GM19468 (cell line): ENCODE measurements at regions not wholly inside any gene's neighbourhood (a gene's known extent, or its start where the extent isn't known, plus 50 kb on each side); places are given as distances from the start of the nearest gene placed in this dataset.
A peak's percentile ranks its signal among the peaks of the same experiment; 100 is the strongest.
"Not testable (repeated sequence)": the region's sequence is repeated elsewhere in the genome, so short reads cannot be mapped to it uniquely, and the experiment has no call there.

ENCODE experiments used
- ATAC-seq: cut with Tn5 transposase; IDR thresholded peaks from one replicate; pipeline ENCODE4 v1.9.1; 2021; ENCODE audit warnings: mild to moderate bottlenecking, moderate library complexity, moderate number of reproducible peaks; ENCODE audit not compliant: unreplicated experiment; ENCODE audit errors: extremely low read depth

DNA sequence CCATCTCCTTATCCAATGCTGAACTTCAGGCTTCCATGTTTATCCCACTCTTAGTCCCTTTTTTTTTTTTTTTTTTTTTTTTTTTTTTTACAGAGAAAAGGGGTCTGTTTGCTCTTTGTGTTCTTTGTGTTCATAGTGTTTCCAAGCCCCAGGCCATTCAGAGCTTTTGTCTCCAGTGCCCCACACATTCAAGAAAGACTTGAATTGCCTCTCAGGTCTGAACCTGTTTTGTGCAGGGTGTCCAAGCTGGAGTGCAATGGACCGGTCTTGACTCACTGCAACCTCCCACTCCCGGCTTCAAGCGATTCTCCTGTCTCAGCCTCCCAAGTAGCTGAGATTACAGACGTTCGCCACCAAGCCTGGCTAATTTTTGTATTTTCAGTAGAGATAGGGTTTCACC, 191.2 kb downstream of the PALM2AKAP2 start:
- no peak for ATAC-seq

DNA sequence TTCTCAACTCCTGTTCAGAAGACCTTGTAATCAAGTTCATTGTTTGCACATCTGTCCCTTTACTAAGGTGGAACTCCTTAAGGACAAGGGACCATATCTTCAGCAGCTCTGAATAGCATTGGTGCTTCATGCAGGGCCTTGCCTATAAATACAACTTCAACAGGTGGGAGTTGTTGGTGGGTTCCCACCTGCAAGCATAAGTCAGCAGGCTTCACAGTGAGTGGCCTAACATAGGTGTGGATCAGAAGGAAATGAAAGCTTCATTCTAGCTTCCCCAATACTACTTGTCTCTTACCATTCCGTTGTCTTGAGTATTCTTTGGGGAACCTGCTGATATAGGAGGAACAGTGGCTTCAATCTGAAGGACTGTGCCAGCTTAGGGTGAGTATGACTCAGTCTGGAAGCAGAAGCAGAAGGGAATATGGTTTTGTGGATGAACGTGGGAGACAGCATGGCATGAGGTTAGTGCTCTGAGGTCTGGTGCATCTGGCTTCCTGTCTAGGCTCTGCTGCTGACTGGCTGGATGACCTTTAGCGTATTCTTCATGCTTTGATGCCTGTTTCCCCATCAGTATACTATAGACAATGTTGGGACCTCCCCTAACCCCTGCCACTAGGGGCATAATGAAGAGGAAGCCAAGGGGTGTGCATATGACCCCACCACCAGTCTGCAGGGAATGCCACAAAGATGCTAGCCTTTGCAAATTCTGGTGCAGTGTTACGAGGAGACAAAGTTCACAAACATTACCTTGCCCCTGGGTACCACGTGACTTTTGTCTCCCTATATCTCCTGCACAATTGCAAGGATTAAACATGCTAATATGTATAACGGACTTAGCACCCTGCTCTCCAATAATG, 192.3 kb downstream of the PALM2AKAP2 start:
- ATAC-seq = peak; percentile 34

DNA sequence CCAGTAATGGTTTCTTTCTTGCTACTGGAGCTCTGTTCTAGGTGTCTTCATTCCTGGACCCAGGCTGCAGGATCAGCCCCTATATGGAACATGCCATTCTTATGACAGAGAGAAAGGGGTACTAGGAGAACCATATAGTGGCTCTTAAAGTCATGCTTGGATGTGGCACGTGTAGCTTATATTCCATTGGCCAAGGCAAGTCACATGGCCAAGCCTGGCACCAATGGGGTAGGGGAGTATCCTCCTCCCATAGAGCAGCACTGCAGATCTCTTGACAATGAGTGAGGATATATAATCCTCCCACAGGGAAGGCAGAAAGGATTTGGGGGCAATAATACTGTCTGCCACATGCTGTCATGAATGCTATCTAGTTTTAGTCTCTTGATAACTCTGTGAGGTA, 193.3 kb downstream of the PALM2AKAP2 start:
- ATAC-seq = no peak

DNA sequence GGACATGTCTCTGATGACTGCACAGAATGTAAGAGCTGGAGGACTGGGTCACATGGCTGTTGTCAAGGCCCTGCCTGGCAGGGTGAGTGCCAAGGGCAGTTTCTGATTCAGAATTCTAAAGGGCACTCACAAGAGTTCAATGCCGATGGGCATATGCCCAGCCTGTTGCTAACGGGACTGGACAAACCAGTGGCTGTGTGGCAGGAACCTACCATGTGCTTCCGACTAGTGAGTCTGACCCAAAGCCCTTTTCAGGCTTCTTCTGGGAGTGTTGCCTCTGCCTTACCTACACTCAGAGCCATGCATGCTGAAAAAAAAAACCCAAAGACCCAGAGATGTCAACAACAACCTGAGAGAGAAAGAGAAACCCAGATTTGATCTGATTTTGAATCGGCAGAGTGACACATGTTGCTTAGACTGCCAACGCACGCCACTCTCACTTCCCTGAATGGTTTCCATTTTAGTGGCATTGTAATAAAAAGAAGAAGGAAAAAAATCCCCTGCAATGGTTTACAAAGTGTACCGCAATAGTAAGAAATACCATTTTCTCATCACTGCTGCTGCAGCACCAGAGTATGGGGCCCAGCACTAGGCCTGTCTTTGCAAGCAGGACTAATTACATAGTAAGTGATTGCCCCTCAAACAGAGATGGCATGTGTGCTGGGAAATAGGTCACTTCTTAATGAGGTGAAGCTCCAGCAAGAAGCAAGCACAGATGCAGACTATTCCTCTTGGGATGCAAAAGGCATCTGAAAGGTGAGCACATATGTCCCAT, 194.3 kb downstream of the PALM2AKAP2 start:
- ATAC-seq = peak; percentile 88

DNA sequence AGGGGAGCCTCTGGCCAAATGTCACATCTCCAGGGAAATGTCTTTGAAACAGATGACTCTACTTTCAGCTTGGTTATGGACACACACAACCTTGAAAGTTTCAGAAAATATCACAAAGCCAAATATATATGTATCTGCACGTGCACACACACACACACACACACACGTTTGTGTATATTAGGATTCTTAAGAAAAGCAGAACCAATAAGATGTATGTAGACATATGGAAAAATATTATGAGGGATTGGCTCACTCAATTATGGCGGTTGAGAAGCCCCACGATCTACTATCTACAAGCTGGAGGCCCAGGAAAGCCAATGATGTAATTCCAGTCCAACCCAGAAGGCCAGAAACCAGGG, 194.9 kb downstream of the PALM2AKAP2 start:
- no peak for ATAC-seq

DNA sequence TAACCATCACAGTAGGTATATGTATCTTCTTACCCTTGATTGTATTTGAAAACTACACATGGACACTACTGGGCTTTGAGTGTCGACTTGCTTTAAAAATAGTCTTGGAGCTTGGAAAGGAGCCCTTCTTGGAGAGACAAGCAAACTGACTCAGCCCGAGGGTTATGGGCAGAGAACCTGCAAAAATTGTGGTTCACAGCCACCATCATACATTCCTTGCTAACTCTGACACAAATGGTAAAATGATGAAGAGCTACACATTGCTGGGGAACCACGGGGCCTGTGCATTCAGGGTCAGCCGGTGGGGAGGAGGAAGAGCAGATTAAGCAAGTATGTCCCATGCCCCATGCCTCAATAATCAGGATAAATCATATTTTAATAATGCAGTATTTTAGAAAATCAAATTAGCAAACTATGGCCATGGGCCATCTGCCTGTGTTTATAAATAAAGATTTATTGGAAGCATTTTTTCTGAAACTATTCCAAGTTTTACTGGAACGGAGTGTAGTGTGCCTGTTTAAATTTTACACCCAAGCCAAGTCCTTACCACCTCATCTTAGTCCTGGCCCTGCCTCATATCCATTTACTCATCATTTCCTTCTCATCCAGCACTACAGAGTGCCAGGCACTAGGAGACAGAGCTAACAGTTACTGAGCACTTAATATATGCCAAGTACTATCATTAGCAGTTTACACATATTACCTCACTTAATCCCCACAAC, 195.7 kb downstream of the PALM2AKAP2 start:
- ATAC-seq = no peak

DNA sequence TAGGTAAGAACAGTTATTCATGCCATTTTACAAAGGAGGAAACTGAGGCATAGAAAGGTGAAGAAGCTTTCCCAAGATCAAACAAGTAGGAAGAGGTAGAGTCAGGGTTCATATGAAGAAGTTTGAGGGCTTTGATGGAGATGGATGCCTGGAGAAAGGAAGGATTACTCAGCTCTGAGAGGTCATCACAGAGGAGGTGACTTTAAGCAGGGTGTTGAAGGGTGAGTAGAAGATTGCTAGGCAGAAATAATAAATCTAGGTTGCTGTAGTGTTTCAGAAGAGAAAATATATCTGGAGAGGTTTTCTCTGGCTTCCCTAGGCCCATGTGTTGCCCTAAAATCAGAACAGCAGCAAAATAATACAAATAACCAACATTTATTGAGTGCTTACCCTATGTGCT, 196.3 kb downstream of the PALM2AKAP2 start:
- no peak for ATAC-seq

DNA sequence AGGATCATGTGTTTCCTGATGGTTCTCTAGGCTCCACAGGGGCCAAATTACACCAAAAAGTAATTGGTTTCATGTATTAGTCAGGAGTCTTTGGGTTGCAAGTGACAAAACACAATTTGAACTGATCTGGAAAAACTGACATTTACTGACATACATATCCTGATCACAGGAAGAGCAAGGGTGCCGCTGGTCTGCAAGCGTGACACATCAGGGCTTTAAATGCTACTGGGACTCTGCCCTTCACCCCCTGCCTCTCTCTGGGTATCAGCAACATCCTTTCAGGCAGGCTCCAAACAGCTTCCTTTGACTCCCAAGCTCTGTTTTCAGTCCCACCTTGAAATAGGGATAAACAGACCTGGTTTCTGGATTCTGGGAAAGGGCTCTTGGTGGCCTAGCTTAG, 197.5 kb downstream of the PALM2AKAP2 start:
- ATAC-seq = no peak

DNA sequence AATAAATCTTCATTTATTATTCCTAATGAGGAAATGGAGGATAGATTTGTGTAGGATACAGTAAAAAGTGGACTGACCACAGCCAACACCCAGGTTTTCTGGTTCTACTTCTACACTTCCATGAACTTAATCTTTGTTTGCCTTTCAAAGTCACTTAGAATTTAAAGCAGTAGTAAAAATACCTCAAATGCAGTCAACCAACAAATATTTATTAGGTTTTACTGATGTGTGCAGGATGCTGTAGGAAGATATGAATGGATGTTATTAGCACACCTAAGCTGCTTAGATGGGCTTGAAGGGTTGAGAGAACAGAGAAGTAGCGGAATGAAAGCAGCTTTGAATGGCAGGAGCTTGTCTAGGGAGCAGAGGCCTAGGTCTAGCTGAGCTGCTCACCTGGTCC, 201.1 kb downstream of the PALM2AKAP2 start:
- no peak for ATAC-seq

DNA sequence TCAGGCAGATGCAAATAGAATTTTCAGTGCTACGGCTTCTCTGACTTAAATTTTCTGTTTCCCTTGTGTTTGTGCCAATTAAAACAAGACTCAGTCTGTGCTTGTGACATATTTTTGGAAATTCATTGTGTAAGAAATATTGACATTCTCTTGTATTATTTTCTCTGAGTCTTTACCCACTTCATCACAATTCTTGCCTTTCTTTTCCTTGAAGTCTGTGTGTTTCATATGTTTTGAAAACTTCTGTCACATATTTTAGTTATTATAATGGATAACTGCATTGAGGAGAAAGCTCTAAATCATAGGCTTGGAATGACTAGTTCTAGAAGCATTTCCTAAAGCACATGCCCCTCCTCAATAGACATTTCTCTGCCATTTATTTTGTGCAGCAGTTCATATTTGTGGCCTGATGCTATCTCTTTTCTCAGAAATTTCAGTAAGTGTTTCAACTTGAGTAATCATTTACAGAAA, 206.6 kb downstream of the PALM2AKAP2 start:
- ATAC-seq = no peak

DNA sequence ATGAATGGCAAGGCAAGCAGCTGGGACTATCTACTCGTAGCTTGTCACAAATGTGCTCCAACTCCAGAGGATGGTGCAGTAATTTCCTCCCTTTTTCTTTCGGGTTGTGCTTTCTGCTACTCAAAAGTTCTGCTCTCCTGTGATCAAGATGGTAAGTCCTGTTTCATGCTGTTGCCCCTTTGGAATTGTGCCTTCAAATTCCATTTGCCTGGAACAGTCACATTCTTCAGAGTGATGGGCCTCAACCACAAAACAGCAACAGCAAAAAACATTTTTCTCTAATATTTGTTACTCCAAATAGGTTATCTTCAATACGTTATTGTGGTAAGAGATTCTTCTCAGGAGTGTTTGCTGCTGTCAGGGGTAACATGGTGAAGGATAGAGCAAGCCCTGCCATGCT, 209.3 kb downstream of the PALM2AKAP2 start:
- ATAC-seq = no peak

DNA sequence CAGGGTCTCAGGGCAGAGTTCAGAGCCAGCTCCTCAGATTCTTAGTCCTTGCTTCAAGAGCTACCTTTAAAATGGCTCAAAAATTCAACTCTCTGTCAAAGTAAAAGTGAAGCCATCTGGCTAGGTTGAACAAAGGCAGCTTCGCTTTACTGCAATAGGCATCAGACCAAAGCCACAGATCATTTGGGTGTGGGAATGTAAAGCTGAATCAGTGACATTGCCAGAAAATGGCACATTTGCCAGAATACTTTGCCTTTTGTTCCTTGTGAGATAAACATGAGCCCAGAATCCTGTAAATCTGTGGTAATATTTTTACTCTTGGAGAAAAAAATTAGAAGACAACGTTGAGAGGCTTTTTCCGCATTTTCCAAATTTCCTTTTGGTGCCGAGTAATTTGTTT, 210.5 kb downstream of the PALM2AKAP2 start:
- ATAC-seq = no peak

DNA sequence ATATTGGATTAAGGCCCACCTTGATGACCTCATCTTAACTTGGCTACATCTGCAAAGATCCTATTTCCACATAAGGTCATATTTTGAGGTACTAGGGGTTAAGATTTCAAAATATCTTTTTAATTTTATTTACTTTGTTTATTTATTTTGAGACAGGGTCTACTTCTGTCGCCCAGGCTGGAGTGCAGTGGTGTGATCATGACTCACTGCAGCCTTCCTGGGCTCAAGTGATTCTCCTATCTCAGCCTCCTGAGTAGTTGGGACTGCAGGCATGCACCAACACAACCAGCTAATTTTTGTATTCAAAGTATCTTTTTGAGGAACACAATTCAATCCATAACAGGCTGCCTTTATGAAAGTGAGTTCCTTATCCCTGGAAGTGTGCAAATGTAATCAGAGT, 212.3 kb downstream of the PALM2AKAP2 start:
- no peak for ATAC-seq

DNA sequence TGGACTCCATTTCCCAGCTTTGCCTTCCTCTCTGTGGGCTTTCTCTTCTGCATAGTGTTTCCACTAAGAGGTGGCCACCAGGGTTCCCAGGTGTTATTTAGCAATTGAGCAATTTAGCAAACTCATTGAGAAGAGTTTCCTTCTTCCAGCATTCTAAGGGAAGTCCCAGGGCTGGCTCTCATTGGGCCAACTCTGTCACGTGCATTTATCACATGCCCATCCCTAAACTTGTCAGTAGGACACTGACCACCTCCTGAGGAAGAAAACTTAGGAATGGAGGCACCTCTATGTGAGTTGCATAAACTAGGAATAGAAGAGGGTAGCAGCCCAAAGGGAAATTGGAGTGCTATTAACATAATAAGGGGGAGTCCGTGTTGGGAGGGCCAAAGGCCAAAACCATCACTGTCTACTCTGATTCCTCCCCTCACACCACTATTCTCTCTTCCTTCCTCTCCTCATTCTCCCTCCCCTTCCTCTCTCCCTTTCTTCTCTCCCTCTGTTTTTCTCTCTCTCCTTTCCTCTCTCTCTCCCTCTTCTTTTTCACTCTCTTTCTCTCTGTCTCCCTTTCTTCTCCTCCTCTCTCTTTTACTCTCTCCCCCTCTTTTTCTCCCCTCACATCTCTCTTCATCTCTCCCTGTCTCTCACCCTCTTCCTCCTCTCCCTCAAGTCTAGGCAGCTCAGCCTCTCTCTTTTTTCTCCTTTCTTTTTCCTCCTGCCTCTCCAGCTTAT, 213.4 kb downstream of the PALM2AKAP2 start:
- no peak for ATAC-seq

DNA sequence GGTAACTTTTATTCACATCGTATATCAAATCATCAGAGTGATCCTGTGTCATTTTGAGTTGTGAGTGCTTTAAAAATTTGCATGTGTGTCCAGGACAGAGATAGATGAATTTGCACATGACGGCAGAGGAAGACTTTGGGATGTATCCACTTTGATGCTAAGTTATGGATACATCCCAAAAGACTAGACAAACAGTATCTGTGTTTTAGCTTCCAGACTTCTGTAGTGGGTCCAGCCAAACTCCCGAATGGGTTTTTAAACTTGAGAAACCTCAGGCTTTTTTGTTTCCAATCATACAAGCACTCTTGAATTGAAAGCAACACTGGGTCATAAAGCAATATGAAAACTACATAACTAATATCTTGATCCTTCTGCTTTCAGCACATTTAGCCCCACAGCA, 213.8 kb downstream of the C9orf152 start:
- ATAC-seq = no peak

DNA sequence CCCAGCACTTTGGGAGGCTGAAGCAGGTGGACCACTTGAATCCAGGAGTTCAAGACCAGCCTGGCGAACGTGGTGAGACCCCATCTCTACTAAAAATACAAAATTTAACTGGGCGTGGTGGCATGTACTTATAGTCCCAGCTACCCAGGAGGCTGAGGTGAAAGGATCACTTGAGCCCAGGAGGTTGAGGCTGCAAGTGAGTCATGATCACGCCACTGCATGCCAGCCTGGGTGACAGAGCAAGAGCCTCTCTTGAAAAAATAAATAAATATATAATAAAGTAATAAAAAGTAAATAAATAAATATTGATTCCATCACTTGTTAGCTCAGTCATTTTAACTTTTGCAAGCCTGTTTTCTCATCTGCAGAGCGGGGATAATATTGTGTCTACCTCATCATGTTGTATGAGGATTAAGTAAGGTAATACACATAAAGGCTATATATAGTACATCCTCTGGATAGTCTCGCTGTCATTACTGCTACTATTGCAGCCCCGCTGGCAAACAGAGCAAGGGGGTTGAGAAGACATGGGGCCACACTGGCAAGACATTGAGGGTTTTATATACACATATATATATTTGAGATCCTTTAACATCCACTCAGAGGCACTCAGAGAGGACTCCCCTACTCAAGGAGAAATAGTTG, 210.9 kb downstream of the C9orf152 start:
- no peak for ATAC-seq

DNA sequence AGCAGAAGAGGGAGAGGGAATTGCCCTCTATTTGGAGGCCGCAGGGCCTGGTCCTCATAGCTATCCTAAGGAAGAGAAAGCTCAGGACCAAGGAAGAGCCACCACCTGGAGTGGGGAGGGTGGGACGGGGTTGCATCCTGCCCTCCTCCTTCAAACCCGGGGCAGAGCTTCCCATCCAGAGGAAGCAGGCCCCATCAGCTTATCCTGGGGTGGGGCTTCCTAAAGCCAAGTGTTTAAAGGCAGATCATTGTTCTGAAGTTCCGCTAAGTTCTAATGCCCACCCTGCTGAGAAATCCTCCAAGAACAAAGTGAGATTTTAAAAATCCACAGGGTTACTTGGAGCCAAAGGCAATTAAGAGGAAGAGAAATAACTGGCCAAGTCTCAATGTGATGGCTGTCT, 210.3 kb downstream of the C9orf152 start:
- no peak for ATAC-seq

DNA sequence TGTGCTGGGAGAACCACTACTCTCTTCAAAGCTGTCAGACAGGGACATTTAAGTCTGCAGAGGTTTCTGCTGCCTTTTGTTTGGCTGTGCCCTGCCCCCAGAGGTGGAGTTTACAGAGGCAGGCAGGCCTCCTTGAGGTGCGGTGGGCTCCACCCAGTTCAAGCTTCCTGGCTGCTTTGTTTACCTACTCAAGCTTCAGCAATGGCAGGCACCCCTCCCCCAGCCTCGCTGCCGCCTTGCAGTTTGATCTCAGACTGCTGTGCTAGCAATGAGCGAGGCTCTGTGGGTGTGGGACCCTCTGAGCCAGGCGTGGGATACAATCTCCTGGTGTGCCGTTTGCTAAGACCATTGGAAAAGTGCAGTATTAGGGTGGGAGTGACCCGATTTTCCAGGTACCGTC, 202.4 kb downstream of the C9orf152 start:
- not testable (repeated sequence) for ATAC-seq

DNA sequence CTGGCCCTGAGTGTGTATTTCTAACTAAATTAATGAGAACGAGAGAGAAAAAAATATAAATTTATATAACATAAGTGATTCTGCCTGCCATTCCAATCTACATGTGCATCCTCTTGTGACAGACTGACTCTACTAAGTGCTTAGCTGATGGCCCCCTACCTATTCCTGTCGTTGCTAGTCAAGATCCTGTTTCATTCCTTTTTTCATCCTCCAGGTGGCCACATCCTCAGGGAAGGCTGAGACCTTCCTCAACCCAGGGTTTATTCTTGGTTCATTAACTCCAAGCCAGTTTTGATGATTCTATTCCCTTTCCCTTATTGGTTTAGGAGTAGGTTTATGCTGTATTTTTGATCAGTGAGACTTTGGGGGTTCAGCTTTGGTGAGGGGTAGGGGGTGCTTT, 201.3 kb downstream of the C9orf152 start:
- ATAC-seq = no peak
